GM13977 (cell line): ENCODE measurements at regions not wholly inside any gene's neighbourhood (a gene's known extent, or its start where the extent isn't known, plus 50 kb on each side); places are given as distances from the start of the nearest gene placed in this dataset.

ENCODE experiments used
- DNase-seq: peaks from one replicate; pipeline ENCODE4 v3.0.0; 2012; ENCODE audit warnings: low spot score
- in situ Hi-C: fragments of 300-500 bp; cut with MboI; formaldehyde crosslinking; loops from one replicate; pipeline ENCODE4 v1.12.0; 2022; ENCODE audit warnings: low sequenced_read_pairs, low pct_unique_long_range_greater_than_20kb, mixed read lengths, inconsistent platforms; ENCODE audit not compliant: unreplicated experiment
- TF ChIP-seq, protein P1 (sequence below): IDR thresholded peaks from 2 replicates; pipeline ENCODE4 v1.5.1; 2012; ENCODE audit warnings: mild to moderate bottlenecking, control low read depth; ENCODE audit not compliant: insufficient read depth; ENCODE audit errors: extremely low read depth, missing control alignments

DNA sequence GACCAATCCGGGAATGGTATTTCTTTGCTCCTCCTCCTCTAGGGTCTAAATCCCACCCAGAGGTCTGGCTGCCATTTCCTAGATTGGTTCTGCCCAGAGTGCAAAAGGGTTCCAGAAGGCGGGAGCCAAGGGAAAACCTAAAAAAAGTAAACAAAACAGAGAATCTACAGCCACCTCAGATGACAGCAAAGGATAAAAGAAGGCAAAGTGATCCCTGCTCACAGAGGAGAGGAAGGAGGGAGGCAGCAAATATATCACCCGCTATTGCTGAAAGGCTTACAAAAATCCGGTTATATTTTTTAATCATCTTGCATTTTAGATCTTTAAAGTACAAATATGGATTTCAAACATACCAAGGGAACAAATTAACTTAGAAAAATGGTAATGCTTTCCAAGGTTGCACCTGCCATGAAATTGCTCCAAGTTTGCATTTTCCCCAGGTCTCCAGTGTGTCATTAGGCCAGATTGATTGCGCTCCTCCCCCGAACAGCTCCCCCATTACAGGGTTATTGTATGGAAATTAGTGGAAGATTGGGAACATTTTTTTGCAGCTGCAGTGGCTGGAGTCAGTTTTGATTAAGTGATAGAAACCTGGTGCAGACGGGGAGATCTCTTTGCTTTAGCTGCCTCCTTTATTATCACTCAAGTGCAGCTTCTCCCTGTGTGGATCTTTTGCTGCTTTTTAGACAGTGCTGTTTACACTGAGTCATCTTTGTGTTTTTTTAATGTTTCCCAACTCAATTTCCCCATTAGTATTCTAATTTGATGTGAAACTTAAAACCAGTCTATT is 280.5 kb upstream of the CAMK1G start:
- TF ChIP-seq, protein P1, sequence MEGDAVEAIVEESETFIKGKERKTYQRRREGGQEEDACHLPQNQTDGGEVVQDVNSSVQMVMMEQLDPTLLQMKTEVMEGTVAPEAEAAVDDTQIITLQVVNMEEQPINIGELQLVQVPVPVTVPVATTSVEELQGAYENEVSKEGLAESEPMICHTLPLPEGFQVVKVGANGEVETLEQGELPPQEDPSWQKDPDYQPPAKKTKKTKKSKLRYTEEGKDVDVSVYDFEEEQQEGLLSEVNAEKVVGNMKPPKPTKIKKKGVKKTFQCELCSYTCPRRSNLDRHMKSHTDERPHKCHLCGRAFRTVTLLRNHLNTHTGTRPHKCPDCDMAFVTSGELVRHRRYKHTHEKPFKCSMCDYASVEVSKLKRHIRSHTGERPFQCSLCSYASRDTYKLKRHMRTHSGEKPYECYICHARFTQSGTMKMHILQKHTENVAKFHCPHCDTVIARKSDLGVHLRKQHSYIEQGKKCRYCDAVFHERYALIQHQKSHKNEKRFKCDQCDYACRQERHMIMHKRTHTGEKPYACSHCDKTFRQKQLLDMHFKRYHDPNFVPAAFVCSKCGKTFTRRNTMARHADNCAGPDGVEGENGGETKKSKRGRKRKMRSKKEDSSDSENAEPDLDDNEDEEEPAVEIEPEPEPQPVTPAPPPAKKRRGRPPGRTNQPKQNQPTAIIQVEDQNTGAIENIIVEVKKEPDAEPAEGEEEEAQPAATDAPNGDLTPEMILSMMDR = no peak
- in situ Hi-C loops = no loop called here
- DNase-seq = no peak

DNA sequence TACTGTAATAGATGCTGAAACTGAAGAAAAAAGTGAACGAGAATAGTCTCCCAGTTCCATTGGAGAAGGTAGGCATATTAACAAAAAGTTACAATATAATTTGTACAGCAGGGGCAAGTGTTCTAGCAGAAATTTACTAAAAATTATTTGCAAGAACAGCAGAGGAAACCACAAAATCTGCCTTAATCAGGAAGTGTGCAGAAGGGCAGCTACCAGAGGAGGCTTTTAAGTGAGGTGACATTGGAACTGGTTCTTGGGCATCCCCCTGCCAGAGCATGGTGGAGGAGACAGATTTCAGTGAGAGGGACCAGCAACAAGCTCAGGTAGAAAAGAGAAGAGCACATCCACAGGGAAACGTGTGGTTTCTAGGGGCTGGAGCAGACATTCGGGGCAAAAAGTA is 279.3 kb upstream of the CAMK1G start:
- in situ Hi-C loops = no loop called here
- DNase-seq = no peak

GRCh38 chr1:209305221-209305954 is 278.1 kb upstream of the CAMK1G start:
- TF ChIP-seq, protein P1 = no peak
- no peak for DNase-seq
- in situ Hi-C loops = no loop called here

More for the DNA sequence above, 279.3 kb upstream of the CAMK1G start:
- TF ChIP-seq, protein P1 = no peak

GRCh38 chr1:209307846-209308245 is 275.7 kb upstream of the CAMK1G start:
- in situ Hi-C loops = no loop called here
- DNase-seq = no peak
- TF ChIP-seq, protein P1 = no peak

- DNase-seq = no peak
- in situ Hi-C loops = no loop called here
Measured at GRCh38 chr1:209309198-209309597, 274.3 kb upstream of the CAMK1G start.

DNA sequence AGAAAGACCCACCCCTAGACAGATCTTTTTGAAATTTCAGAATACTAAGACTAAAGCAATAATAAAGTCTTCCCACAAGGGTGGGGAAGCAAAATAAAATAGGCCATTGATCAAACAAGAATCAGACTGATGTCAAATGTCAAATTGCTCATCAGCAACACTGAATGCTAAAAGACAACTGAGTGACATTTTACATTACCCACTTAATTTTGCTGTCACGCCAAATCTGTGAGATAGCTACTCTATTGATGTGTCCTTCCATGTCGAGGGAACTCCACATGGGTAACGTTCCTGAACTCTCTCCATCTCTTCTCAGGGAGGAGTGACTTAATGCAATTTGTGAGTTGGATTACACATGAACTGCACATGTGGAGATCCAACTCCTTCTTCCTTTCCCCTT is 271.7 kb upstream of the CAMK1G start:
- no peak for DNase-seq
- in situ Hi-C loops = no loop called here
- TF ChIP-seq, protein P1 = no peak

More at GRCh38 chr1:209309198-209309597, 274.3 kb upstream of the CAMK1G start:
- TF ChIP-seq, protein P1 = no peak
